Endometrial microvascular endothelial cells (primary cell): ENCODE measurements at regions not wholly inside any gene's neighbourhood (a gene's known extent, or its start where the extent isn't known, plus 50 kb on each side); places are given as distances from the start of the nearest gene placed in this dataset.

ENCODE experiments used
- in situ Hi-C: cut with HindIII; loops from 2 replicates; pipeline ENCODE4 v1.10.0; 2017; ENCODE audit warnings: low sequenced_read_pairs, low pct_unique_long_range_greater_than_20kb; ENCODE audit errors: inconsistent ontology term

- in situ Hi-C loops: no loop called here
Measured at GRCh38 chr1:234756066-234756774, 146.2 kb upstream of the IRF2BP2 start.

GRCh38 chr1:234755449-234755863, 145.5 kb upstream of the IRF2BP2 start:
- in situ Hi-C loops: no loop called here

- in situ Hi-C loops: no loop called here
Measured at GRCh38 chr1:234753979-234754378, 144.0 kb upstream of the IRF2BP2 start.

GRCh38 chr1:234752927-234753326, 142.9 kb upstream of the IRF2BP2 start:
- in situ Hi-C loops: no loop called here

- in situ Hi-C loops: no loop called here
Measured at GRCh38 chr1:234751678-234752077, 141.7 kb upstream of the IRF2BP2 start.

GRCh38 chr1:234750922-234751627, 141.1 kb upstream of the IRF2BP2 start:
- in situ Hi-C loops: no loop called here

GRCh38 chr1:234748713-234749112, 138.7 kb upstream of the IRF2BP2 start:
- in situ Hi-C loops: loop anchor here (10.0 kb wide), 1 partner anchor 326 kb away; no protein-coding TSS in a partner anchor

- in situ Hi-C loops: loop anchor here (10.0 kb wide), 1 partner anchor 327 kb away; no protein-coding TSS in a partner anchor
Measured at GRCh38 chr1:234748066-234748465, 138.1 kb upstream of the IRF2BP2 start.

GRCh38 chr1:234746798-234747196, 136.8 kb upstream of the IRF2BP2 start:
- in situ Hi-C loops: loop anchor here (10.0 kb wide), 1 partner anchor 328 kb away; no protein-coding TSS in a partner anchor

GRCh38 chr1:234745844-234746797, 136.1 kb upstream of the IRF2BP2 start:
- in situ Hi-C loops: loop anchor here (10.0 kb wide), 1 partner anchor 329 kb away; no protein-coding TSS in a partner anchor

- in situ Hi-C loops: loop anchor here (10.0 kb wide), 1 partner anchor 330 kb away; no protein-coding TSS in a partner anchor
Measured at GRCh38 chr1:234745276-234745675, 135.3 kb upstream of the IRF2BP2 start.

GRCh38 chr1:234743791-234744611, 134.0 kb upstream of the IRF2BP2 start:
- in situ Hi-C loops: loop anchor here (5.0 to 10.0 kb wide), 2 partner anchors 103 to 331 kb away; no protein-coding TSS in a partner anchor

- in situ Hi-C loops: loop anchor here (5.0 to 10.0 kb wide), 2 partner anchors 105 to 332 kb away; no protein-coding TSS in a partner anchor
Measured at GRCh38 chr1:234742622-234743021, 132.6 kb upstream of the IRF2BP2 start.

- in situ Hi-C loops: no loop called here
Measured at GRCh38 chr1:234737967-234738314, 128.0 kb upstream of the IRF2BP2 start.

GRCh38 chr1:234735916-234736315, 125.9 kb upstream of the IRF2BP2 start:
- in situ Hi-C loops: no loop called here

- in situ Hi-C loops: no loop called here
Measured at GRCh38 chr1:234735476-234735875, 125.5 kb upstream of the IRF2BP2 start.

- in situ Hi-C loops: no loop called here
Measured at GRCh38 chr1:234734869-234735268, 124.9 kb upstream of the IRF2BP2 start.

GRCh38 chr1:234734412-234734835, 124.4 kb upstream of the IRF2BP2 start:
- in situ Hi-C loops: no loop called here
